ENCODE measurements at regions not wholly inside any gene's neighbourhood (a gene's known extent, or its start where the extent isn't known, plus 50 kb on each side); places are given as distances from the start of the nearest gene placed in this dataset.

DNA sequence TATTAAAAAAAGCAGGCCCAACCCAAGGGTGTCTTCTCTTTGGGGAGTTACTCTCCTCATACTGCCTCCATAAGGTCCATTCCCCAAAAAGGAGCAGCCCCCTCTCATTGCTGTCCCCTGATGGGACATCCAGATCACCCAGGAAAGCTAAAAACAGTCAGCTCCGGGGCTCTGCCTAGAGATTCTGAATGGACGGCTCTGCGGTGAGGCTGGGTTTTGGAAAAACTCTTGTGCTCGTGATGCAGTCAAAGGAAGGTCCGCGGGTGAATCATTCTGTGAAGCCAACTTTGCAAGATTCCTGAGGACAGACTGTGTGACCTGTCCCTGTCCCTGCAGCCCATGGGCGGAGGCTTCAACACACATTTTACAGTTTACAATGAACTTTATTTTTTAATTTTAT is 351.5 kb downstream of the TYW1 start:
- TF ChIP-seq, protein P1, sequence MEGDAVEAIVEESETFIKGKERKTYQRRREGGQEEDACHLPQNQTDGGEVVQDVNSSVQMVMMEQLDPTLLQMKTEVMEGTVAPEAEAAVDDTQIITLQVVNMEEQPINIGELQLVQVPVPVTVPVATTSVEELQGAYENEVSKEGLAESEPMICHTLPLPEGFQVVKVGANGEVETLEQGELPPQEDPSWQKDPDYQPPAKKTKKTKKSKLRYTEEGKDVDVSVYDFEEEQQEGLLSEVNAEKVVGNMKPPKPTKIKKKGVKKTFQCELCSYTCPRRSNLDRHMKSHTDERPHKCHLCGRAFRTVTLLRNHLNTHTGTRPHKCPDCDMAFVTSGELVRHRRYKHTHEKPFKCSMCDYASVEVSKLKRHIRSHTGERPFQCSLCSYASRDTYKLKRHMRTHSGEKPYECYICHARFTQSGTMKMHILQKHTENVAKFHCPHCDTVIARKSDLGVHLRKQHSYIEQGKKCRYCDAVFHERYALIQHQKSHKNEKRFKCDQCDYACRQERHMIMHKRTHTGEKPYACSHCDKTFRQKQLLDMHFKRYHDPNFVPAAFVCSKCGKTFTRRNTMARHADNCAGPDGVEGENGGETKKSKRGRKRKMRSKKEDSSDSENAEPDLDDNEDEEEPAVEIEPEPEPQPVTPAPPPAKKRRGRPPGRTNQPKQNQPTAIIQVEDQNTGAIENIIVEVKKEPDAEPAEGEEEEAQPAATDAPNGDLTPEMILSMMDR (IDR thresholded peaks at IDR 0.05), result no peak
- no peak for TF ChIP-seq POLR2A (IDR thresholded peaks at IDR 0.05)
- no peak for TF ChIP-seq POLR2AphosphoS5 (IDR thresholded peaks at IDR 0.05)
- no peak for TF ChIP-seq EP300 (IDR thresholded peaks at IDR 0.05)
